ENCODE measurements at regions not wholly inside any gene's neighbourhood (a gene's known extent, or its start where the extent isn't known, plus 50 kb on each side); places are given as distances from the start of the nearest gene placed in this dataset.
"Not testable (repeated sequence)": the region's sequence is repeated elsewhere in the genome, so short reads cannot be mapped to it uniquely, and the experiment has no call there.

GRCh38 chr6:146985966-146986365 lies 218.3 kb upstream of the STXBP5 start:
- Histone ChIP-seq H3K4me3 (no peak overlapping the region), H3K4me1 (ENCODE audit: control insufficient read depth in 5 of 5, insufficient read depth in 5 of 5, low read length in 5 of 5) (no peaks in the 10 kb centered on the region), H3K9ac (ENCODE audit: insufficient read depth in 1 of 2, low read length in 2 of 2) (no peak overlapping the region), H3K9me3 (ENCODE audit: control insufficient read depth in 4 of 4, insufficient read depth in 3 of 4, low read length in 3 of 4) (no peaks in the 10 kb centered on the region), H3K36me3 (ENCODE audit: control insufficient read depth in 4 of 4, insufficient read depth in 4 of 4, low read length in 4 of 4) (no peaks in the 10 kb centered on the region), H3K27ac (ENCODE audit: low read depth in 1 of 2, low read length in 1 of 2) (no peak overlapping the region), H3K27me3 (ENCODE audit: control insufficient read depth in 3 of 3, insufficient read depth in 3 of 3, low read length in 2 of 3) (no peaks in the 10 kb centered on the region)
- ATAC-seq (ENCODE audit: insufficient read depth, low FRiP score) (no peak), DNase-seq (no peak)
- no peak for TF ChIP-seq CTCF (IDR thresholded peaks at IDR 0.05; ENCODE audit: control extremely low read depth, extremely low read depth)
- 95 to 97% methylated on average over 2 of the region's 2 CpGs for WGBS, 2 donors

GRCh38 chr6:146987938-146988337 lies 216.3 kb upstream of the STXBP5 start:
- H3K27ac ChIP-seq (ENCODE audit: low read depth in 1 of 2, low read length in 1 of 2); DNase-seq; ATAC-seq (ENCODE audit: insufficient read depth, low FRiP score); H3K9ac ChIP-seq (ENCODE audit: insufficient read depth in 1 of 2, low read length in 2 of 2); H3K4me3 ChIP-seq; H3K27me3 ChIP-seq (ENCODE audit: control insufficient read depth in 3 of 3, insufficient read depth in 3 of 3, low read length in 2 of 3); H3K9me3 ChIP-seq (ENCODE audit: control insufficient read depth in 4 of 4, insufficient read depth in 3 of 4, low read length in 3 of 4); H3K4me1 ChIP-seq (ENCODE audit: control insufficient read depth in 5 of 5, insufficient read depth in 5 of 5, low read length in 5 of 5); H3K36me3 ChIP-seq (ENCODE audit: control insufficient read depth in 4 of 4, insufficient read depth in 4 of 4, low read length in 4 of 4): not testable (repeated sequence)
- WGBS, 2 donors: 91 to 94% methylated on average over 1 of the region's 1 CpG

GRCh38 chr6:146989860-146990259 lies 214.4 kb upstream of the STXBP5 start:
- Histone ChIP-seq H3K4me1 (ENCODE audit: control insufficient read depth in 5 of 5, insufficient read depth in 5 of 5, low read length in 5 of 5) (no peaks in the 10 kb centered on the region), H3K4me3 (no peak overlapping the region), H3K9ac (ENCODE audit: insufficient read depth in 1 of 2, low read length in 2 of 2) (no peak overlapping the region), H3K27ac (ENCODE audit: low read depth in 1 of 2, low read length in 1 of 2) (no peak overlapping the region), H3K27me3 (ENCODE audit: control insufficient read depth in 3 of 3, insufficient read depth in 3 of 3, low read length in 2 of 3) (no peaks in the 10 kb centered on the region), H3K9me3 (ENCODE audit: control insufficient read depth in 4 of 4, insufficient read depth in 3 of 4, low read length in 3 of 4) (no peaks in the 10 kb centered on the region), H3K36me3 (ENCODE audit: control insufficient read depth in 4 of 4, insufficient read depth in 4 of 4, low read length in 4 of 4) (no peaks in the 10 kb centered on the region)
- DNase-seq (no peak), ATAC-seq (ENCODE audit: insufficient read depth, low FRiP score) (no peak)
- 93 to 96% methylated on average over 4 of the region's 4 CpGs for WGBS, 2 donors
- TF ChIP-seq CTCF (IDR thresholded peaks at IDR 0.05; ENCODE audit: control extremely low read depth, extremely low read depth): no peak

GRCh38 chr6:146990284-146990683 lies 213.9 kb upstream of the STXBP5 start:
- no peak for TF ChIP-seq CTCF (IDR thresholded peaks at IDR 0.05; ENCODE audit: control extremely low read depth, extremely low read depth)
- Histone ChIP-seq H3K27ac (ENCODE audit: low read depth in 1 of 2, low read length in 1 of 2) (no peak overlapping the region), H3K9ac (ENCODE audit: insufficient read depth in 1 of 2, low read length in 2 of 2) (no peak overlapping the region), H3K36me3 (ENCODE audit: control insufficient read depth in 4 of 4, insufficient read depth in 4 of 4, low read length in 4 of 4) (no peaks in the 10 kb centered on the region), H3K27me3 (ENCODE audit: control insufficient read depth in 3 of 3, insufficient read depth in 3 of 3, low read length in 2 of 3) (no peaks in the 10 kb centered on the region), H3K4me1 (ENCODE audit: control insufficient read depth in 5 of 5, insufficient read depth in 5 of 5, low read length in 5 of 5) (no peaks in the 10 kb centered on the region), H3K4me3 (no peak overlapping the region), H3K9me3 (ENCODE audit: control insufficient read depth in 4 of 4, insufficient read depth in 3 of 4, low read length in 3 of 4) (no peaks in the 10 kb centered on the region)
- no peak for DNase-seq
- 66 to 81% methylated on average over 2 of the region's 2 CpGs for WGBS, 2 donors
- no peak for ATAC-seq (ENCODE audit: insufficient read depth, low FRiP score)

All from lung (tissue), 11 donors.